Spinal cord (tissue), 9 donors: ENCODE measurements at regions not wholly inside any gene's neighbourhood (a gene's known extent, or its start where the extent isn't known, plus 50 kb on each side); places are given as distances from the start of the nearest gene placed in this dataset.

ENCODE experiments used
- DNase-seq, 6 donors: peaks; one replicate each; pipeline versions ENCODE4 v3.0.0 to v3.0.0-alpha.2; 2013 to 2015; ENCODE audit warnings: low spot score in 6 of 6, low read depth in 4 of 6
- H3K27ac ChIP-seq: one replicate; pipeline ENCODE4 v1.5.1; 2013; ENCODE audit warnings: low read depth, low read length, control low read depth
- H3K27me3 ChIP-seq: one replicate; pipeline ENCODE4 v1.6.1; 2013; ENCODE audit warnings: low read length; ENCODE audit not compliant: control insufficient read depth, insufficient read depth
- H3K36me3 ChIP-seq: one replicate; pipeline ENCODE4 v1.6.1; 2013; ENCODE audit warnings: low read length; ENCODE audit not compliant: control insufficient read depth, insufficient read depth
- H3K4me1 ChIP-seq: one replicate; pipeline ENCODE4 v1.6.1; 2013; ENCODE audit warnings: low read length; ENCODE audit not compliant: control insufficient read depth, insufficient read depth
- H3K4me3 ChIP-seq: one replicate; pipeline ENCODE4 v1.5.1; 2013; ENCODE audit warnings: low read depth, low read length, control low read depth
- H3K9me3 ChIP-seq: one replicate; pipeline ENCODE4 v1.6.1; 2013; ENCODE audit warnings: low read length; ENCODE audit not compliant: control insufficient read depth, insufficient read depth
- whole genome bisulfite sequencing: methylation state at CpG from one replicate; pipeline ENCODE4 v1.1.5; 2013; ENCODE audit warnings: missing lambda C conversion rate; ENCODE audit not compliant: insufficient coverage; 5-methylcytosine and 5-hydroxymethylcytosine counted together
- donor health status: healthy.

DNA sequence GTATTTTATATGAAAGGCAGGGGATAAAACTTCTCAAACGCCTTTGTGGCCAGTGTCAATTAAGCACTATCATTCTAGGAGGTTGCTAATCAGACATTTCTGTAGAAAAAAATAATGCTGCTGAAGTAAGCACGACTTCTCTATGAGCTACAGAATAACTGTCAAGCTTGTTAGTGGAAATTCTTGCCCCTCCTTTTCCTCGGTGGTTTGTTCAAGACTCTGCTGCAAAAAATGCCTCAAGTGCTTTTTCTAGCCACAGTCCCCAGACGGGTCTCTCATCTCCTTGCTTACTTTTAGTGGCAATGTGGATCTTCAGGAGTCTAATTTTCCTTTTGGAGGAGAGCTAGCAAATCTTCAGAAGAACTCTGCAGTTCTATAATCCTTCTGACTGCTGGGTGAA is 452.0 kb downstream of the FUT8 start:
- DNase-seq, result no peak
- no peaks in the 10 kb centered on the region for H3K9me3 ChIP-seq
- H3K27me3 ChIP-seq, result no peaks in the 10 kb centered on the region
- H3K4me3 ChIP-seq, result no peak overlapping the region
- H3K27ac ChIP-seq, result no peak overlapping the region
- no peaks in the 10 kb centered on the region for H3K36me3 ChIP-seq
- WGBS, result 40% methylated on average over 2 of the region's 4 CpGs
- no peaks in the 10 kb centered on the region for H3K4me1 ChIP-seq

DNA sequence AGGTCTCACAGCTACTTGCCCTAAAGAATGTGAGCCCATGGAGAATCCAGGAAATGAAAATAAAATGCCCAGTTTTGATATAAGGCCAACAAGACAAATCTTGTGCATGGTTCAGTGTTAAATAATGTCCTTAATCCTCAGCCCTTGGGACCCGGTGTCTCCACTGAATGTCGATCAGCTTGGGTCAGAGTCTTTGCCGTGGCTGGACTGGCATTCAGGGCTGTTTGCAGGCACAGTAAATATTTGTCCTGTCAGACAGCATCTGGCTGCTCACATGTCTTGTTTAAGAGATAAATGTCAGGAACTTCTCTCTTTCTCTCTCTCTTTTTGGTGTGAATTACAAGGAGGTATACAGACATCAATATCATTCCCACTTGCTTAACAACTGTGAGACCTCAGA is 452.5 kb downstream of the FUT8 start:
- no peaks in the 10 kb centered on the region for H3K9me3 ChIP-seq
- H3K27ac ChIP-seq, result no peak overlapping the region
- H3K4me1 ChIP-seq, result no peaks in the 10 kb centered on the region
- H3K36me3 ChIP-seq, result no peaks in the 10 kb centered on the region
- H3K4me3 ChIP-seq, result no peak overlapping the region
- 76% methylated on average over 2 of the region's 3 CpGs for WGBS
- DNase-seq, result peak in 1 of 6 donors; percentile 46
- H3K27me3 ChIP-seq, result no peaks in the 10 kb centered on the region

DNA sequence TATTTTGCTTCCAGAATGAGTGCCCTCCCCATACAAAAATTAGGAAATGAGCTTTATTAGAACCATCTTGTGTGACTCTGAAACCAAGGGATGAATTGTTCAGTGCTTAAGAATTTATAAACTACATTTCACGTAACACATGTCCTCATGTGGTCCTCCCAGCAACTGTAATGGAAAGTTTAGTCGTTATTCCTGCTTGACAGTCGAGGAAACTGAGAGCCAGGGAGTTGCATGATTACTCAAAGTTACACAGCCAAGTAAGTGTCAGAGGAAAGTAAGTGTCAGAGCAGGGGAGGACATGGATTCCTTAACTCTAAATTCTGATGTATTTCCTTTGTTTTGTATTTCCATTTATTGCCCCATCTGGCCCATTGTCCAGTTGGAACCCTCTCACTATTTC is 453.9 kb downstream of the FUT8 start:
- Histone ChIP-seq H3K4me3 (no peak overlapping the region), H3K4me1 (no peaks in the 10 kb centered on the region), H3K9me3 (no peaks in the 10 kb centered on the region), H3K36me3 (no peaks in the 10 kb centered on the region), H3K27me3 (no peaks in the 10 kb centered on the region), H3K27ac (no peak overlapping the region)
- no peak for DNase-seq
- 73% methylated on average over 2 of the region's 3 CpGs for WGBS

DNA sequence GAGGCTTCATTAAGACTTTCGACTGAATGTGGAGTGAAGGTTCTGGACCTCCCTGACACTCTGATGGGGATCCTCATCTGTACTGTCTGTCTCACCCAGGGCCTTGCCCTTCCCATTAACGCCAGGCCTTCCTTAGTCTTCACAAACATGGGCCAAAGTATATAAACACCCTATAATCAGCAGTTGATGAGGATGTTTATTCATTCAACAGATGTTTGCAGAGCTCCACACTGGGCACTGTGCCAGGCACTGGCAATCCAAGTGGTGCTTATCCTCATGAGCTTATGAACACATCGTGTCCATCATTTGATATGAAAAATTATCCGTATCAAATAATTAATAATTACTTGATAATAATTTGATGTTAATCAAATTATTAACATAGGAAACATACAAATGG is 454.4 kb downstream of the FUT8 start:
- no CpG with 5 or more reads among the region's 4 CpGs for WGBS
- H3K36me3 ChIP-seq, result no peaks in the 10 kb centered on the region
- H3K9me3 ChIP-seq, result no peaks in the 10 kb centered on the region
- no peak overlapping the region for H3K27ac ChIP-seq
- DNase-seq, result peak in 1 of 6 donors; percentile 41
- H3K4me1 ChIP-seq, result no peaks in the 10 kb centered on the region
- H3K4me3 ChIP-seq, result no peak overlapping the region
- no peaks in the 10 kb centered on the region for H3K27me3 ChIP-seq

DNA sequence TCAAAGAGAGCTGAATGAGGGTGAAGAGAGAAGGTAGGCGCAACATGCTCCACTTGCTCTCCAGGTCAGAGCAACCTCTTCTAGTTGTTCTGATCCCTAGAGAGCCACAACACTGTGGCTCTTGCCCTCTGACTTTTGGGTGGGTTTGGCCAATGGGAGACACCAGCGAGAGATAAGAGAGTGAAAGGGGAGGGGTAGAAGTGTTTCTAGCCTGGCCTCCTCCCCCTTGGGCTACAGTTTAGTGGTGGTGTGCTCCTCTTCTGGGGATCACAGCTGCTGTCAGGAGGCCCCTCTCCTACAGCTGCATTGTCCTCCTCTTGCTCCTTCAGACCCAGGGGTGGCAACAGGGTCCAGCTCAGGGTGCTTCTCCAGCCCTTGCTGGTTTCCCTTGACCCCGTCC is 454.8 kb downstream of the FUT8 start:
- Histone ChIP-seq H3K36me3 (no peaks in the 10 kb centered on the region), H3K4me3 (no peak overlapping the region), H3K27ac (no peak overlapping the region), H3K4me1 (no peaks in the 10 kb centered on the region), H3K9me3 (no peaks in the 10 kb centered on the region), H3K27me3 (no peaks in the 10 kb centered on the region)
- 90% methylated on average over 2 of the region's 3 CpGs for WGBS
- DNase-seq, result no peak

DNA sequence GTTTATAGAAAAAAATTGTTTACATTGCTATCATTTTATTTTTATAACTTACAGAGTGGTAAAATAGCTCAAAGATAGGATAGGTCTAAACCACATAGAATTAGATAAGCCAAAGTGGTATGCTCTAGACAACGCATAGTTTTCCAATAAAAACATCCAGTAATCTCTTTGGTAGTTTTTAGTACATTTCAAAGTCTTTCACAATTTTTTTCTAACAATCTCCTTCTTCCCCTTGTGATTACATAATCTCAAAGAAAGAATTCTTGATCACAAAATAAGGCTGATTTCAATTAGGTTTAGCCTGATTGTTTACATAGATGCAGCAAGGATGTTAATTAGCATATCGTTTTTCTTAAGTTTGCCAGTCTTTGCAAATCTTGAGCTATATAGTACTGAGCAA is 460.0 kb downstream of the FUT8 start:
- no peaks in the 10 kb centered on the region for H3K27me3 ChIP-seq
- no peaks in the 10 kb centered on the region for H3K4me1 ChIP-seq
- H3K4me3 ChIP-seq, result no peak overlapping the region
- no peak for DNase-seq
- no CpG with 5 or more reads among the region's 2 CpGs for WGBS
- H3K36me3 ChIP-seq, result no peaks in the 10 kb centered on the region
- H3K27ac ChIP-seq, result no peak overlapping the region
- no peaks in the 10 kb centered on the region for H3K9me3 ChIP-seq

DNA sequence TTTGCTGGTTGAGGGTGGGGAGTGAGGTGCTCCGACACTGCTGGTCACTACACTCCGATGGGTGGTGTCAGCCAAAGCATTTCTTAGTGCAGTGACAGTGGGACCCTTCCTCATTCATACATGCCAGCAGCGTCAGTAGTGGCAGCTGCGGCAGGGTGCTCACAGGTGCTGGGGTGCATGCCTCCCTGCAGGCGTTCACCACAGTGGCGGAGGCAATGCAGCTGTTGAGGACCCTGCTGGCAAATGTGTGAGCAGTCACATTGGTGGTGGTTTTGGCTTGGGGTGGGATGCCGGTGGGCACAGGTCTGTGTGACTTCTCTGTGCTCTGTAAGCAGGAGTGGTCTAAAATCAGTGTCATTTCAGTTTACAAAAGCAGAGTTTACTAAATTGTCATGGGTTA is 464.6 kb downstream of the FUT8 start:
- WGBS, result 90% methylated on average over 6 of the region's 7 CpGs

DNA sequence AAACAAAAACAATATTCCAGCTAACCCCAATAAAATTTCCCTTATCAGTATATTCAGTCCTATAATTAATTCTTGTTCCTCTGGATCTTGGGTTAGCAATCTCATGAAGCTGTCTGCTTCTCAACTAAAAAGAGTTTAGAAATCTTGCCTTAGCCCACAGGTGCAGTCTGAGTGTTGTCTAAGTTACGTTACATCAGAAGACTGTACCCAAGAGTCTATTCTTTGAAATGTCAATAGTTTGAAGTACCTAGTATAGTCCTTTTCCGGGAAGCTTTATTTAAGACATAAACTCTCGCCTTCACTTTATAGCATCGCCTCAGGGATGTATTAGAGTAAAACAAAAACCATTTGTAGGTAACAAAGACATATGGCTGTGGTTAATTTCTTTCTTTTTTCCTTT is 465.1 kb downstream of the FUT8 start:
- H3K4me1 ChIP-seq, result no peaks in the 10 kb centered on the region
- H3K4me3 ChIP-seq, result no peak overlapping the region
- peak in 1 of 6 donors; percentile 26 for DNase-seq
- no peak overlapping the region for H3K27ac ChIP-seq
- H3K27me3 ChIP-seq, result no peaks in the 10 kb centered on the region
- no CpG with 5 or more reads among the region's 4 CpGs for WGBS
- H3K9me3 ChIP-seq, result no peaks in the 10 kb centered on the region
- H3K36me3 ChIP-seq, result no peaks in the 10 kb centered on the region

More for the DNA sequence above, 464.6 kb downstream of the FUT8 start:
- Histone ChIP-seq H3K27ac (no peak overlapping the region), H3K36me3 (no peaks in the 10 kb centered on the region), H3K4me3 (no peak overlapping the region), H3K27me3 (no peaks in the 10 kb centered on the region), H3K4me1 (no peaks in the 10 kb centered on the region), H3K9me3 (no peaks in the 10 kb centered on the region)
- no peak for DNase-seq

DNA sequence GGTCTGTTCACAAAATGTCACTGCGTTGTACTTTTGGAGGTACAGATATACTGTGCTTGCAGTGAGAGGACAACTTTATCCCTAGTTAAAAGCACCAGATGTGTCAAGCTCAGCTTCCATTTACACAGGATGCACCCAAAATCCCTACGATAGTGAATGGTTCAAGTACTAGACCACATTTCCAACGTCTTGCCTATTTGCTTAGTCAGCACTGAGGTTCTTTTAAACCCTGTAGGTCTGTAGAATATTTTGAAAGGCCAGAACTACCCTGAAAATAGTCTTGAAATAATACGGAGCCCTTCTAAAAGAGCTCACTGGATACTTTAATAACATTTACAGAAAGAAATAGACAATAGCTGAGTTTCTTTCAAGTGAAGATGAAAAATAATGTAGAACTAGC is 466.1 kb downstream of the FUT8 start:
- Histone ChIP-seq H3K27ac (no peak overlapping the region), H3K4me1 (no peaks in the 10 kb centered on the region), H3K36me3 (no peaks in the 10 kb centered on the region), H3K9me3 (no peaks in the 10 kb centered on the region), H3K4me3 (no peak overlapping the region), H3K27me3 (no peaks in the 10 kb centered on the region)
- DNase-seq, result no peak
- 80% methylated on average over 2 of the region's 4 CpGs for WGBS

DNA sequence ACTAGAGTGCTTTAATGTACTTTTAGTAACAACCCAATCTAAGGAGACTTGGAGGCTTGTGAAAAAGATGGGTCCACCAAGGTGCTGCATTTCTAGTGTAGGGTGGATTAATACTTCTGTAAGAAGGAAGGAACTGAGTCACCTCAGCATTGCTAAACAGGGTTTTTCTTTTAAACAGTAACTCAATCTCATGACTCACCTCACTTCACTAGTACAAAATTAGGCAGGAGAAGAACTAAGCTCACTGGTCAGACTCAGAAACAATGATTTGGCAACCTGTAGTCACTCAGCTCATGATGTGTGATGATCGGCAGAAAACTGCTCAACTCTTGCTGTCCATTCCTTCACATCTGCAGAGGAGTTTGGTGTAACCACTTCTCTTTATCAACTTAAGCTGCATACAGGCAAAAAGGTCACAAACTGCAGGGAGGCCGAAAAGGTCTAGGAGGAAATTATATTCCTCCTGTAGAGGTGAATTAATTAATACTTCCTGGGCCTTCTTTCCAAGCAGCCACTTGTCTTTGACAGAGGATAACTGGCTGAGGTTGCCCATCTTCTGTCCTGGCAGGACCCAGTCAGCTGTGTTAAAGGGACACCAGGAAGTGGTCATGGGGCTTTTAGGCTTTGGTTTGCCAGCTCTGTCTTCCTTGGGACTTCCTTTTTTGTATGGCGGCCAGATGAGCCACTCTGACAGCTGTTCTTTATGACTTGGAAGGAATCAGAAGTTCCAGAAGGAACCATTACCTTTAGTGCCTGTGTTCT is 466.9 kb downstream of the FUT8 start:
- no peaks in the 10 kb centered on the region for H3K27me3 ChIP-seq
- DNase-seq, result no peak
- no peaks in the 10 kb centered on the region for H3K9me3 ChIP-seq
- H3K36me3 ChIP-seq, result no peaks in the 10 kb centered on the region
- WGBS, result 70% methylated on average over 1 of the region's 3 CpGs
- no peaks in the 10 kb centered on the region for H3K4me1 ChIP-seq
- no peak overlapping the region for H3K27ac ChIP-seq
- H3K4me3 ChIP-seq, result no peak overlapping the region
